ENCODE measurements at regions not wholly inside any gene's neighbourhood (a gene's known extent, or its start where the extent isn't known, plus 50 kb on each side); places are given as distances from the start of the nearest gene placed in this dataset.
"Not testable (repeated sequence)": the region's sequence is repeated elsewhere in the genome, so short reads cannot be mapped to it uniquely, and the experiment has no call there.

- no peak for DNase-seq
These were observed 138.1 kb upstream of the TLE4 start for GRCh38 chr9:79433703-79434102.

- DNase-seq: not testable (repeated sequence)
These were observed 132.5 kb upstream of the TLE4 start for GRCh38 chr9:79439221-79439620.

GRCh38 chr9:79446523-79447307, 125.0 kb upstream of the TLE4 start:
- DNase-seq: no peak

- no peak for DNase-seq
These were observed 124.5 kb upstream of the TLE4 start for GRCh38 chr9:79447308-79447605.

- no peak for DNase-seq
These were observed 124.0 kb upstream of the TLE4 start for GRCh38 chr9:79447762-79448161.

GRCh38 chr9:79452265-79452664, 119.5 kb upstream of the TLE4 start:
- no peak for DNase-seq

GRCh38 chr9:79461712-79462111, 110.1 kb upstream of the TLE4 start:
- DNase-seq: no peak

- DNase-seq: no peak
These were observed 106.6 kb upstream of the TLE4 start for GRCh38 chr9:79465156-79465555.

GRCh38 chr9:79469164-79469563, 102.6 kb upstream of the TLE4 start:
- DNase-seq: no peak

- DNase-seq: no peak
These were observed 100.8 kb upstream of the TLE4 start for GRCh38 chr9:79470954-79471353.

- no peak for DNase-seq
These were observed 99.9 kb upstream of the TLE4 start for GRCh38 chr9:79471580-79472543.

- no peak for DNase-seq
These were observed 98.1 kb upstream of the TLE4 start for GRCh38 chr9:79473704-79474103.

- no peak for DNase-seq
These were observed 94.4 kb upstream of the TLE4 start for GRCh38 chr9:79477241-79477840.

- no peak for DNase-seq
These were observed 93.6 kb upstream of the TLE4 start for GRCh38 chr9:79477955-79478771.

GRCh38 chr9:79480639-79481038, 91.1 kb upstream of the TLE4 start:
- no peak for DNase-seq

GRCh38 chr9:79481846-79482477, 89.8 kb upstream of the TLE4 start:
- no peak for DNase-seq

GRCh38 chr9:79485258-79485657, 86.5 kb upstream of the TLE4 start:
- no peak for DNase-seq

GRCh38 chr9:79489261-79490000, 82.3 kb upstream of the TLE4 start:
- DNase-seq: no peak

GRCh38 chr9:79490657-79491248, 81.0 kb upstream of the TLE4 start:
- DNase-seq: no peak

GRCh38 chr9:79492092-79493009, 79.4 kb upstream of the TLE4 start:
- DNase-seq: no peak

Data from SIG-M5 (cell line).